ENCODE measurements at regions not wholly inside any gene's neighbourhood (a gene's known extent, or its start where the extent isn't known, plus 50 kb on each side); places are given as distances from the start of the nearest gene placed in this dataset.

DNA sequence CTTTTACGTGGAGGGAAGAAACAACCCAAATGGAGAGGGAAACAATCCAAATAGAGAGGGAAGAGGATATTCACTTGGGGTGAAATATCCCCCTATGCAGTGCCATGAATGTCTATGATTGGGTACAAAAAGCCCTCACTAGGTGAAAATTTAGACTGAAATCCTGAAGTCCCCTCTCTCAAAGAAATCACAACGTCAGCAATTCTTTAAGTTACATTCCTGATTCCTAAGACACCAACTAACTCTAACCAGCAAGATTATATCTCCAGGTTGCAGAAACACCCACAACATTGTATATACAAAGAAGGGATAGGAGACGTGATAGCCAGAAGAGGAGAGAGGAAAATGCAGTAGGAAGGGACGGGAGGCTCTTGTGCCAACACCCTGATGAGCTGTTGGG, 374.3 kb downstream of the DCAF12L2 start:
- no peak for DNase-seq (ENCODE audit: low spot score)

GRCh38 chrX:125810856-125811255, 355.2 kb downstream of the DCAF12L2 start:
- no peak for DNase-seq (ENCODE audit: low spot score)

DNA sequence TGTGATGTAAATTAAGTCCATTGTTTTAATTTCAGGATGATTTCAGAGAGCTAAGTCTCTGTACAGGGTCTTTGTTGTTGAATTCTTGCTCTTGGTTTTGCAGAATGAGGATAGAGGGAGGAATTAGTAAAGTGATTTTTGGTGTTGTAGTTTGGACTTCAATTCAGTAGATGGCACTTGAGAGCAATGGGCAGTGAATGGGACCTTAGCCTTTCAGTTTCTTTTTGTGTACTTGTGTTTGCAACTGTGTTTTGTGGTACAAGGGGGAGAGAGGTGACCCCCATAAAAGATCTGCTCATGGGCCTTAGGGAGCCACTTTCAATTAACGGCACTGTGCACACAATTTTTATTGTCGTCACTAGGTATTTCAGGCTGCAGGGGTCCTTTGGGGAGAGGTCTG, 340.0 kb downstream of the DCAF12L2 start:
- no peak for DNase-seq (ENCODE audit: low spot score)

GRCh38 chrX:125826774-125827451, 339.2 kb downstream of the DCAF12L2 start:
- DNase-seq (ENCODE audit: low spot score), result no peak

DNA sequence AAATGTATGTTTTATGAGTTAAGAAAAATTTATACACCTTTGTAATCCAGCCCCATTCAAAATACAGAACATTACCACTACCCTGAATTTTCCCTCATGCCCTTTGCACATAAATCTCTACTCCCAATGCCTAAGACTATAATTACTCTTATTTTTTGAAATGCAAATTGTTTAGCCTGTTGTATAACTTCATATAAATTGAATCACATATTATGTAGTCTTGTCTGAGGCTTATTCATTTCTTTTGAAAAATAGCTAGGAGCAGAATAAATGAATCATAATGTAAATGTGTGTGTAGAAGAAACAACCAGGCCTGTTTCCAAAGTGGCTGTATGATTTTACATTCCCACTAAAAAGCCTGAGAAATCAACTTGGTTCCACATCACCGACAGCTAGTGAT, 319.8 kb downstream of the DCAF12L2 start:
- no peak for DNase-seq (ENCODE audit: low spot score)

GRCh38 chrX:125850693-125851092, 315.4 kb downstream of the DCAF12L2 start:
- no peak for DNase-seq (ENCODE audit: low spot score)

DNA sequence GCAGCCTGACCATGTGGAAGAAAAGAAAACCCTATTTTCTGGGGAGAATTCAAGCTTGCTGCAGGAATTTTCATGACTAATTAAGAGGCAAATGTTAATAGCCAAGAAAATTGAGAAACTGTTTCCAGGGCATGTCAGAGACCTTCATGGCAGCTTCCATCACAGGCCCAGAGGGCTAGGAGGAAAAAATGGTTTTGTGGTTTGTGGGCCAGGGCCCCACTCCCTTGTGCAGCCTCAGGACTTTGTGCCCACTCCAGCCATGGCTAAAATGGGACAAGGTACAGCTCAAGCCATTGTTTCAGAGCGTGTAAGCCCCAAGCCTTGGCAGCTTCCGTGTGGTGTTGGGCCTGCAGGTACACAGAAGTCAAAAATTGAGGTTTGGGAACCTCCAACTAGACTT, 282.9 kb downstream of the DCAF12L2 start:
- DNase-seq (ENCODE audit: low spot score), result no peak

GRCh38 chrX:125894947-125895346, 271.1 kb downstream of the DCAF12L2 start:
- DNase-seq (ENCODE audit: low spot score), result no peak

- no peak for DNase-seq (ENCODE audit: low spot score)
These were observed 270.6 kb downstream of the DCAF12L2 start for GRCh38 chrX:125895518-125895917.

- no peak for DNase-seq (ENCODE audit: low spot score)
These were observed 239.8 kb downstream of the DCAF12L2 start for GRCh38 chrX:125926295-125926694.

- no peak for DNase-seq (ENCODE audit: low spot score)
These were observed 225.1 kb downstream of the DCAF12L2 start for GRCh38 chrX:125940985-125941384.

DNA sequence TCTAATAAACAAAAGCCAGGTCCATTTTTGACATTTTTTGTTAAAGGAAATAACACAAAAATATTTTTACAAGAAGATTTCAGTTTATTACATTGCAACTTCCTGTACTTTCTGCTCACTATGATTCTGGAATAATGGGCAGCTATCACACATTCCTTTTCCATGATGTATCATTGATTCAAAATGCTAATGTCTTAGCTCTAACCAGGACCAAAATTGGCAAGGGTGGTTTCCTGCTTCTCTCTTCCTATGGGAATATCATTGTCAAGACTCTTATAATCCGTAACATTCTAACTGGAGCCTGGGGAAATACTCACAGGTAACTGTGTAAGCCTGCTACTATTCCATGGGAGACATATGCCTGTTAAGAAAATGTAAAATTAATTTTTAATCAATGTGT, 218.6 kb downstream of the DCAF12L2 start:
- DNase-seq (ENCODE audit: low spot score), result no peak

GRCh38 chrX:125952973-125953372, 213.1 kb downstream of the DCAF12L2 start:
- DNase-seq (ENCODE audit: low spot score), result no peak

DNA sequence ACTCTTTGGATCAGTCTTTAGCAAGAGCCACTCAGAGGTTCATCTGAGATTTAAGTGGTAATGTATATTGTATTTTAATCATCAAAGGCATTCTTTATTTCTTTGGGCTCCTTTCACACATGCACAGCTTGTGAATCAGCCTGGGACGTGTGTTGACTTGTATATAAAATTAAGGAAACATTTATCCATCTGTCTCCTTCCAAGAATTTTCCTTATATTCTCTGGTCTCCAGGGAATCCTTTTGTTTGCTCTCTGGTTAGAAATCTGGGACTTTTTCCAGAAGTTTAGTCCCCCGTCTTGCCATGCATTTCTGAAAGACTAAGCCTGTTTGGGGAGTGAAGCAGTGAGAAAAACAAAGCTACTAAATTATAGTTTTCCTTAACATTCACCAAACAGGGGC, 212.3 kb downstream of the DCAF12L2 start:
- DNase-seq (ENCODE audit: low spot score), result no peak

- no peak for DNase-seq (ENCODE audit: low spot score)
These were observed 211.9 kb downstream of the DCAF12L2 start for GRCh38 chrX:125954236-125954635.

GRCh38 chrX:125977851-125978250, 188.2 kb downstream of the DCAF12L2 start:
- DNase-seq (ENCODE audit: low spot score), result no peak

- DNase-seq (ENCODE audit: low spot score), result no peak
These were observed 167.7 kb downstream of the DCAF12L2 start for GRCh38 chrX:125998432-125998831.

GRCh38 chrX:126027229-126027628, 138.9 kb downstream of the DCAF12L2 start:
- DNase-seq (ENCODE audit: low spot score), result no peak

DNA sequence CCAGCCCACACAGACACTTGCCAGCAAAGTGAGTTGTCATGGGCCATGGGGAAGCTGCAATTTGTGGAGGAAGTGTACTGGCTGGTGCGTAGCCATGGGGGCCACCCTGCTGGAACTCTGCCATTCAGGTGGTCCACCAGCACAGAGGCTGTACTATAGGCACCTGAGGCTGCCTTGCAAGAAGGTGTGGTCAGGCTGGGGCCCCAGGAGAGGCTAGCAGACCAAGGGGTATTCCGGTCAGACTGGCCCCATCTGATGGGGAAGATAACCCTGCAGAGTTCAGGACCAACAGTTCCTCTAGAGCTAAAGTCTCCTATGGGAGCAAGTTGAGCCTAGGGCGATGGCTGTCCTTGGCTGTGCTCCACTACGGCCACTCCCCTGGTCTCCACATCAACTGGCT, 136.1 kb downstream of the DCAF12L2 start:
- no peak for DNase-seq (ENCODE audit: low spot score)

DNA sequence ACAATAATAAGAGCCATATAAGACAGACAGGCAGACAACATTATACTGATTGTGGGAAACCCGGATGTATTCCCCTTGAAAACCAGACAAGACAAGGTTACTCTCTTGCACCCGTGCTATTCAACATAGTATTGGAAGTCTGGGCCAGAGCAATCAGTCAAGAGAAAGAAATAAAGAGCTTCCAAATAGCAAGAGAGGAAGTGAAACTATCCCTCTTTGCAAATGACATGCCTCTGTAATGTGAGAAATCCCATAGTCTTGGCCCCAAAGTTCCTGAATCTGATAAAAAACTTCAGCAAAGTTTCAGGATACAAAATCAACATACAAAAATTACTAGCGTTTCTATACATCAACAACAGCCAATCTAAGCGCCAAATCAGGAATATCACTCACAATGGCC, 102.1 kb downstream of the DCAF12L2 start:
- no peak for DNase-seq (ENCODE audit: low spot score)

GRCh38 chrX:126064901-126065541, 101.1 kb downstream of the DCAF12L2 start:
- DNase-seq (ENCODE audit: low spot score), result no peak

DNA sequence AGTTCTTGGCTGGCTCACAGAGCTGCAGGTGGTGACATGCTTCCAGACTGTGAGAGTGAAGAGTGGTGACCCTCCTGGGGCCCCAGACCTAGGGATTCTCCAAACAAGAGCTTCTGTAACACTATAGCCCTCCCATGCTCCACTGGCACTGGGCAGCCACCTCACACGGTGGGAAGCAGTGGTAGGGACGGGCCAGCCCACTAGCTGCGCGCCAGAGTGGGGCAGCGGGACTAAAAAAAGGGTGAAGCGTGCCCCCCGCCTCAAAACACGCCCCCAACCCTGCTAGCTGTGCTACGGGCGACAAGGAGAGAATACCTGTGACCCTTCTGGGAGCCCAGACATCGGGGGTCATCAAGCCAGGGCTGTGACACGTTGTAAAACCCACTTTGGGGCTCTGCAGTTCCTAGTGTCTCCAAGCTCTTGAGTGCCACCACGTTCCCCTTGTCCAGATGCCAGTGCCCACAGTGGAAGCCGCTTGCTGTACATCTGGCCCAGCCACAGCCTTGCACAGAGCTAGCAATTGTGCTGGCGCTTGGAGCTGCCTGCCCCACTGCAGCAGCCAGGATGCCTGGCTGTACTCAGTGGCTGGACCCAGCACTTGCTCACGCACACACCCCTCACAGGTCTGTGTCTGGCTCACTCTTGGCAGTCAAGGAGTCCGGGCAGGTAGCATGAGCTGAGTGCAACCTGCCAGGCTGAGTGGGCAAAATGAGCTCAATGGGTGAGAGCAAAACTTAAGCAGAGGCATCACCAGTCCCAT, 100.0 kb downstream of the DCAF12L2 start:
- DNase-seq (ENCODE audit: low spot score), result no peak
